Astrocyte (in vitro differentiated cells and primary cell): ENCODE measurements at regions not wholly inside any gene's neighbourhood (a gene's known extent, or its start where the extent isn't known, plus 50 kb on each side); places are given as distances from the start of the nearest gene placed in this dataset.

Source experiments
- EZH2 ChIP-seq: IDR thresholded peaks from 2 replicates; pipeline ENCODE4 v1.6.1; 2012; ENCODE audit warnings: mild to moderate bottlenecking, low read length, inconsistent platforms; ENCODE audit not compliant: insufficient read depth
- TF ChIP-seq, protein P1 (sequence below): IDR thresholded peaks from 2 replicates; pipeline ENCODE4 v1.5.1; 2011; ENCODE audit warnings: low read depth, mild to moderate bottlenecking, inconsistent platforms, low read length, moderate library complexity; ENCODE audit not compliant: insufficient read depth

DNA sequence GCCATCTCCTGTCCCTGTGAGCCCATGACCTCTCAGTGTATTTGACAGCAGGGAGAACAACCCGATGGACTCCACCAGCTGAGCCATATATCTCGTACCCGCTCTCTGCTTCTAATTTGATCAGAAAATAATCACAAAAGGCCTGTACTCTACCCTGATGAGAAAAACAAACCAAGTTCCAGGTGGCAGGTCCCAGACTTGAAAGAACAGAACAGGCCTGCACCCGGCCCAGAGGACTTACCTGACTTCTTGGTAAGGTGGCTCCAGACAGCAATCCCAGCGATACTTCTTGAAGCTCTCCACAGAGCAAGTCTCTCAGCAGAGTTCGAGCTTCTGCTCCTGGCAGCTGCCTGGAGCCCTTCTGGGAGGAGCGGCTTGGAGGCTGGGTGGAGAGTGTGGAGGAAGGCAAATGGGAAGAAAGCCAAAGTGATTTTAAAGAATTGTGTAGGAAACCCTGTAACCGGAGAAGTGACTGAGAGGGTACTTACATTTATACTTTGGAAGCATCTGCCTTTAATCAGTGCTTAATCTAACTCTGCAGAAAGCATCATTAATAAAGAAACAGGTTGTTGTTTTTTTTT is 91.6 kb downstream of the SCN11A start:
- TF ChIP-seq, protein P1, sequence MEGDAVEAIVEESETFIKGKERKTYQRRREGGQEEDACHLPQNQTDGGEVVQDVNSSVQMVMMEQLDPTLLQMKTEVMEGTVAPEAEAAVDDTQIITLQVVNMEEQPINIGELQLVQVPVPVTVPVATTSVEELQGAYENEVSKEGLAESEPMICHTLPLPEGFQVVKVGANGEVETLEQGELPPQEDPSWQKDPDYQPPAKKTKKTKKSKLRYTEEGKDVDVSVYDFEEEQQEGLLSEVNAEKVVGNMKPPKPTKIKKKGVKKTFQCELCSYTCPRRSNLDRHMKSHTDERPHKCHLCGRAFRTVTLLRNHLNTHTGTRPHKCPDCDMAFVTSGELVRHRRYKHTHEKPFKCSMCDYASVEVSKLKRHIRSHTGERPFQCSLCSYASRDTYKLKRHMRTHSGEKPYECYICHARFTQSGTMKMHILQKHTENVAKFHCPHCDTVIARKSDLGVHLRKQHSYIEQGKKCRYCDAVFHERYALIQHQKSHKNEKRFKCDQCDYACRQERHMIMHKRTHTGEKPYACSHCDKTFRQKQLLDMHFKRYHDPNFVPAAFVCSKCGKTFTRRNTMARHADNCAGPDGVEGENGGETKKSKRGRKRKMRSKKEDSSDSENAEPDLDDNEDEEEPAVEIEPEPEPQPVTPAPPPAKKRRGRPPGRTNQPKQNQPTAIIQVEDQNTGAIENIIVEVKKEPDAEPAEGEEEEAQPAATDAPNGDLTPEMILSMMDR = no peak
- TF ChIP-seq EZH2 = no peak
